ENCODE measurements at regions not wholly inside any gene's neighbourhood (a gene's known extent, or its start where the extent isn't known, plus 50 kb on each side); places are given as distances from the start of the nearest gene placed in this dataset.

DNA sequence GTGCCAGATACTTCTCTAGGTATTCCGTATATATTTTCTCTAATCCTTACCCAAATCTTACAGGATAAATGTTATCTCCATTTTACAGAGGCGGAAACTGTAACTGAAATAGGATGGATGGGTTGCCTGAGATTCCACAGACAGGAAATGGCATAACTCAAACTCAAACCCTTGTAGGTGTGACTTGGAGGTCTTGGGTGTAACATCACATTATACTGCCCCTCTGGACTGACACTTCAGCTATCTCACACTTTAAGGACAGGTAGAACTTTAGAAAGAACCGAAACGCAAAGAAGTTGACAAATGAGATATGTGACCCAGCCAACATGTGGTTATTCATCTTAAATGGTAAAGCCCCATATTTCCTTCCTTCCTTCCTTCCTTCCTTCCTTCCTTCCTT is 122.1 kb downstream of the PDCD6IP start:
- Histone ChIP-seq H3K4me2 (no peak overlapping the region), H3K27ac (ENCODE audit: low read depth) (no peak overlapping the region), H3K27me3 (ENCODE audit: insufficient read depth) (no peaks in the 10 kb centered on the region), H3K4me1 (ENCODE audit: insufficient read depth) (peaks cover 12% of the 10 kb centered on the region), H2AFZ (no peak overlapping the region), H3K9me2 (ENCODE audit: insufficient read depth) (peaks cover 9% of the 10 kb centered on the region), H4K20me1 (replicated peaks; ENCODE audit: insufficient read depth) (no peaks in the 10 kb centered on the region), H3K79me2 (replicated peaks; ENCODE audit: insufficient read depth) (no peaks in the 10 kb centered on the region), H3K36me3 (ENCODE audit: insufficient read depth) (no peaks in the 10 kb centered on the region), H3F3A (replicated peaks; ENCODE audit: low read depth) (no peaks in the 10 kb centered on the region), H3K4me3 (no peak overlapping the region)
- H3K27ac Mint-ChIP-seq, result no peak overlapping the region
- H3K9me3 Mint-ChIP-seq, result no peaks in the 10 kb centered on the region
- H3K4me1 Mint-ChIP-seq, result peaks cover 9% of the 10 kb centered on the region
- TF ChIP-seq, protein P1, sequence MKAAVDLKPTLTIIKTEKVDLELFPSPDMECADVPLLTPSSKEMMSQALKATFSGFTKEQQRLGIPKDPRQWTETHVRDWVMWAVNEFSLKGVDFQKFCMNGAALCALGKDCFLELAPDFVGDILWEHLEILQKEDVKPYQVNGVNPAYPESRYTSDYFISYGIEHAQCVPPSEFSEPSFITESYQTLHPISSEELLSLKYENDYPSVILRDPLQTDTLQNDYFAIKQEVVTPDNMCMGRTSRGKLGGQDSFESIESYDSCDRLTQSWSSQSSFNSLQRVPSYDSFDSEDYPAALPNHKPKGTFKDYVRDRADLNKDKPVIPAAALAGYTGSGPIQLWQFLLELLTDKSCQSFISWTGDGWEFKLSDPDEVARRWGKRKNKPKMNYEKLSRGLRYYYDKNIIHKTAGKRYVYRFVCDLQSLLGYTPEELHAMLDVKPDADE (IDR thresholded peaks at IDR 0.05), result no peak
- TF ChIP-seq, protein P2, sequence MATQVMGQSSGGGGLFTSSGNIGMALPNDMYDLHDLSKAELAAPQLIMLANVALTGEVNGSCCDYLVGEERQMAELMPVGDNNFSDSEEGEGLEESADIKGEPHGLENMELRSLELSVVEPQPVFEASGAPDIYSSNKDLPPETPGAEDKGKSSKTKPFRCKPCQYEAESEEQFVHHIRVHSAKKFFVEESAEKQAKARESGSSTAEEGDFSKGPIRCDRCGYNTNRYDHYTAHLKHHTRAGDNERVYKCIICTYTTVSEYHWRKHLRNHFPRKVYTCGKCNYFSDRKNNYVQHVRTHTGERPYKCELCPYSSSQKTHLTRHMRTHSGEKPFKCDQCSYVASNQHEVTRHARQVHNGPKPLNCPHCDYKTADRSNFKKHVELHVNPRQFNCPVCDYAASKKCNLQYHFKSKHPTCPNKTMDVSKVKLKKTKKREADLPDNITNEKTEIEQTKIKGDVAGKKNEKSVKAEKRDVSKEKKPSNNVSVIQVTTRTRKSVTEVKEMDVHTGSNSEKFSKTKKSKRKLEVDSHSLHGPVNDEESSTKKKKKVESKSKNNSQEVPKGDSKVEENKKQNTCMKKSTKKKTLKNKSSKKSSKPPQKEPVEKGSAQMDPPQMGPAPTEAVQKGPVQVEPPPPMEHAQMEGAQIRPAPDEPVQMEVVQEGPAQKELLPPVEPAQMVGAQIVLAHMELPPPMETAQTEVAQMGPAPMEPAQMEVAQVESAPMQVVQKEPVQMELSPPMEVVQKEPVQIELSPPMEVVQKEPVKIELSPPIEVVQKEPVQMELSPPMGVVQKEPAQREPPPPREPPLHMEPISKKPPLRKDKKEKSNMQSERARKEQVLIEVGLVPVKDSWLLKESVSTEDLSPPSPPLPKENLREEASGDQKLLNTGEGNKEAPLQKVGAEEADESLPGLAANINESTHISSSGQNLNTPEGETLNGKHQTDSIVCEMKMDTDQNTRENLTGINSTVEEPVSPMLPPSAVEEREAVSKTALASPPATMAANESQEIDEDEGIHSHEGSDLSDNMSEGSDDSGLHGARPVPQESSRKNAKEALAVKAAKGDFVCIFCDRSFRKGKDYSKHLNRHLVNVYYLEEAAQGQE (IDR thresholded peaks at IDR 0.05; ENCODE audit: unreplicated experiment), result no peak
- no peak for TF ChIP-seq NANOG (IDR thresholded peaks at IDR 0.05; ENCODE audit: borderline replicate concordance)
- TF ChIP-seq ZNF331 (CRISPR knock-in tag; IDR thresholded peaks at IDR 0.05; ENCODE audit: low read depth), result no peak
- TF ChIP-seq STAT1 (IDR thresholded peaks at IDR 0.05; ENCODE audit: unreplicated experiment), result no peak
- TF ChIP-seq JUNB (IDR thresholded peaks at IDR 0.05; ENCODE audit: unreplicated experiment), result no peak
- TF ChIP-seq, protein P3, sequence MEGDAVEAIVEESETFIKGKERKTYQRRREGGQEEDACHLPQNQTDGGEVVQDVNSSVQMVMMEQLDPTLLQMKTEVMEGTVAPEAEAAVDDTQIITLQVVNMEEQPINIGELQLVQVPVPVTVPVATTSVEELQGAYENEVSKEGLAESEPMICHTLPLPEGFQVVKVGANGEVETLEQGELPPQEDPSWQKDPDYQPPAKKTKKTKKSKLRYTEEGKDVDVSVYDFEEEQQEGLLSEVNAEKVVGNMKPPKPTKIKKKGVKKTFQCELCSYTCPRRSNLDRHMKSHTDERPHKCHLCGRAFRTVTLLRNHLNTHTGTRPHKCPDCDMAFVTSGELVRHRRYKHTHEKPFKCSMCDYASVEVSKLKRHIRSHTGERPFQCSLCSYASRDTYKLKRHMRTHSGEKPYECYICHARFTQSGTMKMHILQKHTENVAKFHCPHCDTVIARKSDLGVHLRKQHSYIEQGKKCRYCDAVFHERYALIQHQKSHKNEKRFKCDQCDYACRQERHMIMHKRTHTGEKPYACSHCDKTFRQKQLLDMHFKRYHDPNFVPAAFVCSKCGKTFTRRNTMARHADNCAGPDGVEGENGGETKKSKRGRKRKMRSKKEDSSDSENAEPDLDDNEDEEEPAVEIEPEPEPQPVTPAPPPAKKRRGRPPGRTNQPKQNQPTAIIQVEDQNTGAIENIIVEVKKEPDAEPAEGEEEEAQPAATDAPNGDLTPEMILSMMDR (conservative IDR thresholded peaks at IDR 0.05; ENCODE audit: low read depth in 2 of 2), result no peak
- no peak for TF ChIP-seq CREB1 (CRISPR knock-in tag; IDR thresholded peaks at IDR 0.05; ENCODE audit: low read depth)
- TF ChIP-seq, protein P4, sequence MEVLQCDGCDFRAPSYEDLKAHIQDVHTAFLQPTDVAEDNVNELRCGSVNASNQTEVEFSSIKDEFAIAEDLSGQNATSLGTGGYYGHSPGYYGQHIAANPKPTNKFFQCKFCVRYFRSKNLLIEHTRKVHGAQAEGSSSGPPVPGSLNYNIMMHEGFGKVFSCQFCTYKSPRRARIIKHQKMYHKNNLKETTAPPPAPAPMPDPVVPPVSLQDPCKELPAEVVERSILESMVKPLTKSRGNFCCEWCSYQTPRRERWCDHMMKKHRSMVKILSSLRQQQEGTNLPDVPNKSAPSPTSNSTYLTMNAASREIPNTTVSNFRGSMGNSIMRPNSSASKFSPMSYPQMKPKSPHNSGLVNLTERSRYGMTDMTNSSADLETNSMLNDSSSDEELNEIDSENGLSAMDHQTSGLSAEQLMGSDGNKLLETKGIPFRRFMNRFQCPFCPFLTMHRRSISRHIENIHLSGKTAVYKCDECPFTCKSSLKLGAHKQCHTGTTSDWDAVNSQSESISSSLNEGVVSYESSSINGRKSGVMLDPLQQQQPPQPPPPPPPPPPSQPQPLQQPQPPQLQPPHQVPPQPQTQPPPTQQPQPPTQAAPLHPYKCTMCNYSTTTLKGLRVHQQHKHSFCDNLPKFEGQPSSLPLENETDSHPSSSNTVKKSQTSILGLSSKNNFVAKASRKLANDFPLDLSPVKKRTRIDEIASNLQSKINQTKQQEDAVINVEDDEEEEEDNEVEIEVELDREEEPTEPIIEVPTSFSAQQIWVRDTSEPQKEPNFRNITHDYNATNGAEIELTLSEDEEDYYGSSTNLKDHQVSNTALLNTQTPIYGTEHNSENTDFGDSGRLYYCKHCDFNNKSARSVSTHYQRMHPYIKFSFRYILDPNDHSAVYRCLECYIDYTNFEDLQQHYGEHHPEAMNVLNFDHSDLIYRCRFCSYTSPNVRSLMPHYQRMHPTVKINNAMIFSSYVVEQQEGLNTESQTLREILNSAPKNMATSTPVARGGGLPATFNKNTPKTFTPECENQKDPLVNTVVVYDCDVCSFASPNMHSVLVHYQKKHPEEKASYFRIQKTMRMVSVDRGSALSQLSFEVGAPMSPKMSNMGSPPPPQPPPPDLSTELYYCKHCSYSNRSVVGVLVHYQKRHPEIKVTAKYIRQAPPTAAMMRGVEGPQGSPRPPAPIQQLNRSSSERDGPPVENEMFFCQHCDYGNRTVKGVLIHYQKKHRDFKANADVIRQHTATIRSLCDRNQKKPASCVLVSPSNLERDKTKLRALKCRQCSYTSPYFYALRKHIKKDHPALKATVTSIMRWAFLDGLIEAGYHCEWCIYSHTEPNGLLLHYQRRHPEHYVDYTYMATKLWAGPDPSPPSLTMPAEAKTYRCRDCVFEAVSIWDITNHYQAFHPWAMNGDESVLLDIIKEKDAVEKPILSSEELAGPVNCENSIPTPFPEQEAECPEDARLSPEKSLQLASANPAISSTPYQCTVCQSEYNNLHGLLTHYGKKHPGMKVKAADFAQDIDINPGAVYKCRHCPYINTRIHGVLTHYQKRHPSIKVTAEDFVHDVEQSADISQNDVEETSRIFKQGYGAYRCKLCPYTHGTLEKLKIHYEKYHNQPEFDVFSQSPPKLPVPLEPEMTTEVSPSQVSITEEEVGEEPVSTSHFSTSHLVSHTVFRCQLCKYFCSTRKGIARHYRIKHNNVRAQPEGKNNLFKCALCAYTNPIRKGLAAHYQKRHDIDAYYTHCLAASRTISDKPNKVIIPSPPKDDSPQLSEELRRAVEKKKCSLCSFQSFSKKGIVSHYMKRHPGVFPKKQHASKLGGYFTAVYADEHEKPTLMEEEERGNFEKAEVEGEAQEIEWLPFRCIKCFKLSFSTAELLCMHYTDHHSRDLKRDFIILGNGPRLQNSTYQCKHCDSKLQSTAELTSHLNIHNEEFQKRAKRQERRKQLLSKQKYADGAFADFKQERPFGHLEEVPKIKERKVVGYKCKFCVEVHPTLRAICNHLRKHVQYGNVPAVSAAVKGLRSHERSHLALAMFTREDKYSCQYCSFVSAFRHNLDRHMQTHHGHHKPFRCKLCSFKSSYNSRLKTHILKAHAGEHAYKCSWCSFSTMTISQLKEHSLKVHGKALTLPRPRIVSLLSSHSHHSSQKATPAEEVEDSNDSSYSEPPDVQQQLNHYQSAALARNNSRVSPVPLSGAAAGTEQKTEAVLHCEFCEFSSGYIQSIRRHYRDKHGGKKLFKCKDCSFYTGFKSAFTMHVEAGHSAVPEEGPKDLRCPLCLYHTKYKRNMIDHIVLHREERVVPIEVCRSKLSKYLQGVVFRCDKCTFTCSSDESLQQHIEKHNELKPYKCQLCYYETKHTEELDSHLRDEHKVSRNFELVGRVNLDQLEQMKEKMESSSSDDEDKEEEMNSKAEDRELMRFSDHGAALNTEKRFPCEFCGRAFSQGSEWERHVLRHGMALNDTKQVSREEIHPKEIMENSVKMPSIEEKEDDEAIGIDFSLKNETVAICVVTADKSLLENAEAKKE (CRISPR knock-in tag; IDR thresholded peaks at IDR 0.05), result no peak
- no peak for TF ChIP-seq POLR2AphosphoS5 (IDR thresholded peaks at IDR 0.05; ENCODE audit: low read depth)
- TF ChIP-seq EZH2phosphoT487 (IDR thresholded peaks at IDR 0.05; ENCODE audit: unreplicated experiment), result no peak
- TF ChIP-seq ZNF114 (CRISPR knock-in tag; IDR thresholded peaks at IDR 0.05), result no peak
- TF ChIP-seq EZH2 (IDR thresholded peaks at IDR 0.05; ENCODE audit: low read depth, unreplicated experiment), result no peak
- peaks cover 3% of the 10 kb centered on the region for H3K27me3 Mint-ChIP-seq (ENCODE audit: insufficient read depth, low read depth, poor library complexity)
- no peak for ATAC-seq
- no peaks in the 10 kb centered on the region for H3K36me3 Mint-ChIP-seq (ENCODE audit: low read depth)
- no peak overlapping the region for H3K4me3 Mint-ChIP-seq
- DNase-seq (ENCODE audit: low spot score), result no peak

All from GM23338 (cell line).